DMS53 treated with DMSO at 0.1 percent for 48 hours (cell line): ENCODE measurements at regions not wholly inside any gene's neighbourhood (a gene's known extent, or its start where the extent isn't known, plus 50 kb on each side); places are given as distances from the start of the nearest gene placed in this dataset.
"Not testable (repeated sequence)": the region's sequence is repeated elsewhere in the genome, so short reads cannot be mapped to it uniquely, and the experiment has no call there.

Experiments
- DNase-seq: peaks from one replicate; lab custom pipeline; 2025; ENCODE audit not compliant: unreplicated experiment; lab: John Stamatoyannopoulos, UW

DNA sequence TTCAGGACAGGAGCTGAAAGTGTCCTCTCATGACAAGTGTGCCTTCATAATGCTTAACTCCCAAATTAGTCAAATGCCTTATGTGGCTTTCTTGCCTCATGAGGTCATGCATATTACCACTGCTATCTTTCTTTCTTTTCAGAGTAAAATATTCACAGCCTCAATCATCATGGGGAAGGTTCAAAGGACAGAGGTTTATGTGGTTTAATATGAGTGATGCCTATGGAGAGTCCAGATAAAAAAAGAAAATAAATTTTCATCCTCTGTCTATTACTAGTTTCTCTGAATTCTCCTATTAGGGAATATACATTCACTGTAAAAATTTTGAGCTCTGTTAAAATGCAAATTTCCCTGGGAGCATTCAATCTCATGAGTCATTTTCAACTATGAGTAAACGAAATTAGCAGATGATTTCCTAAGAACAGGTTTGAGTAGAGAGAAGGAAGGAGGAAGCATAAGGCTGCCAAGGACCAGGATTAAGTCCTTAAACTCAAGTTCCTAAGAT lies 396.9 kb upstream of the ADGRB3 start:
- DNase-seq: peak; percentile 19

DNA sequence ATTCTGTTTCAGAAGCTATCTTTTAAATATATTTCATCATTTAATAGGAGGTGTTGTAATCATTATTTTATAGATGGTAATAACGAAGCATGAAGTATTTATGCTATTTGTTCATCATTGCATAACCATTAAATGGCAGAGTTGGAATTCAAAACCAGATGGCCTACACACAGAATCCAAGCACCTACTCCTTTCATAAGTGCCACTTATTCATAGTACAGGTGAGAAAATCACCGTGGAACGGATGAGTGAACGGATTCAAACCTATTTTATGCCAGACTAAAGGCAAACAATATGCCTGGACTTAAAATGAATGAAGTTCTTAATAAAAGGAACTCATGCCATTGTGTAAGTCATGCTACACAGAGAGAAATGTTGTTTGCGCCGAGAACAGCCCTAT lies 397.9 kb upstream of the ADGRB3 start:
- DNase-seq: peak; percentile 17

DNA sequence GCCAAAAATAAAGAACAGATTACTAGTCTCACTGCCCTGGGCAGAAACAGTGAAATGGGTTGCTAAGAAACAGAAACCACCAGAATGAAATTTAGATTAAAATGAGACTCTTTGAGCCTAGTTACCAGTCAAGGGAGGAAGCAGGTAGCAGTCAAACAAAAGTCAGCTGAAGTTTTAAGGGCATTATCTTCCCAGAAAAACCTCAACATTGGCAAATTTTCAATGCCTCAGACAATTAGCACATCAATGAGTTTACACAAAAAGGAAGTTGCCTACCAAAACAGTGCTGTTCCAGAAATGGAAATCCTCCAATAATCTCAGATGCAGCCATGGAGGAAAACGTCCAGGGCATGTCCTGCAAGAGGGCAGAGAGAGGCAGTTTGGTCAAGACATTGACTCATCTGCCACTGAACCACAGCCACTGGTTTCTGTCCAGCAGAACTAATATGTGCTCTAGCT lies 399.7 kb upstream of the ADGRB3 start:
- DNase-seq: no peak

DNA sequence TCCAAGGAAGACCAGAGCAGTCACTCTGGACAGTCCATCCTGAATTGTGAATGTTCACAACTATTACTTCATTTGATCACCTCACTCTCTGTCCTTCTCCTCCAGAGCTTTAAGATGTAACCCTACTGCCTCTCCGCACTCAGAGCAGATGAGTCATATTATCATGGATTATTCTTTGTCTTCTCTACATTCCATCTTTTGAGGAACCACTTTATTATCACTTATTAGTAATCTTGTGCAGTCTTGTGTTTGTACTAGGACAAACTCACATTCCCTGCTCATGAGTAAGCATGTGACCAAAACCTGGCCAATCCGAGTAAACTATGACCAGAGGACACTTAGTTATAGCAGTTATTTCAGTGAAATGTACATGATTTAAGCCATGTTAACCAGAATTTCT lies 401.5 kb upstream of the ADGRB3 start:
- DNase-seq: no peak

DNA sequence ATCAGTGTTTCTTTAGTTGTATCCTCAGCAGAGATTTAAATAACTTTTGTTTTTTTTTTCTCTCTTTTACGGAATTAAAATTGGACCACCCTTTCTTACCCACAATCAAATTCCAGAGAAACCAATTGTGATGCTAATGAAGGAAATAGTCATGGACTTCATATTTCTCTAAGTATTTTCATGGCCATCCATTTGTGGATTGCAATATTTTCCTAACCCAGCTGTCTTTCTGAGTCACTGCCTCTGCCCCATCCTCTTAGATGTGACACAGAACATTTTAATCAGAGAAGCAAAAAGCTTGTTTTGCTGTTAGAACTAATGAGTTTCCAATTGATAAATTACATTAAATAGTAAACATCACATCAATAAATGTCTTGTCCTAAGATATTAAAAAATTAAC lies 405.5 kb upstream of the ADGRB3 start:
- no peak for DNase-seq

DNA sequence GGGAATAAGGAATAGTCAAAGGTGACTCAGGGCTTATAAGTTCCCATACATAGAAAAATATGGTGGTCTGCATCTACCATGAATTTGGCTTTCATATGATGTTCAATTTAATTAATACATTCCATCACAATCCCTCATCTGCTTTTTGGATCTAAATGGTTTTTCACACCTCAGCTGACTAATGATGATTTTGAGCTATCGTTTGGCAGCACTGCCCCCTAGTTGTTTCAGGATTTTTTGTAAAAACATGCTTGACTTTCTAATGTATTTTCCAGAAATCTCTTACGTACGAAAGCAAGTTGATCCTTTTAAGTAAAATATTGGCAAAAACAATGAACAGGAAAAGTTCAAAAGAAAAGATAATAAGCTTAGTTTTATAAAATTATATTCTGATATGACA lies 408.6 kb upstream of the ADGRB3 start:
- peak; percentile 19 for DNase-seq

DNA sequence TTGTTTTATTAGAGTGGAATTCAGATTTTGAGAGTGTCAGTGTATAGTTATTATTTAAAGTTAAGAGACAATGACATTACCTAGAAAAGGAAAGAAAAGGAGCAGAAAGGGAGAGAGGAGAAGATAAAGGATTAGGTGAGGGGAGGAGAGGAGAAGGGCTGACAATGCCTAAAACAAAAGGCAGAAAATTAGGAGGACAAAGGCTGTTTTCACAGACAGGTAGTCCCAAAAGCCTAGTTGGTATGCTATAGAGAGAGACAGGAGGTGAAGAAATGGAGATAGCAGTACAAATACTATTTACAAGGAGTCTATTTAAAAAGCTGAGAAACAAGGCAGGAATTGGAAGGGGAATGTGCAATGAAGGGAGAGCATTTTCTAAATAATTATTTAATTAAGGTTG lies 409.4 kb upstream of the ADGRB3 start:
- no peak for DNase-seq

DNA sequence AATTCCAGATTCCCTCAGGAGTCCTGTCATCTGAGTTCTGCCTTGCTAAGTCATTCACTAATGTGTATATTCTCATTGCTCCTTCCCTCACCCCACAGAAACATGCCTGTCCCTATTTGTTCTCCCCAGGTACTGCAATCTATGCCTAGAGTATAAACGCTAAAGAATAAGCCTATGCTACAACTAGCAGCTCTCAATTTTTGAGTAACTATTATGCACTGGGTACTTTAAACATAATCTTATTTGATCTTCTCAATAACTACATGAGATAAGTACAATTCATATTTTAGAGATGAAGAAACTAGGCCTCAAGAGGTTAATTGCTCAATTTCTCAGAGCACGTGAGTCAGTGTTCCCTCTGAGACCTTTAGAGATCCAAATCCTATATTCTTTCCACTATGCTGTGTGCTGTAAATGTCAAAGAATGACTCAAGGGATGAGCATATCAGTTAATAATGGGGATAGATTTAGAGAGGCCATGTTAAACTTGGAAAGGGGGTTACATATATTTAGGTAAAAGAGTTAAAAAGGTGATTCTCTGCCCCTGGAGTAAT lies 423.8 kb upstream of the ADGRB3 start:
- DNase-seq: no peak

DNA sequence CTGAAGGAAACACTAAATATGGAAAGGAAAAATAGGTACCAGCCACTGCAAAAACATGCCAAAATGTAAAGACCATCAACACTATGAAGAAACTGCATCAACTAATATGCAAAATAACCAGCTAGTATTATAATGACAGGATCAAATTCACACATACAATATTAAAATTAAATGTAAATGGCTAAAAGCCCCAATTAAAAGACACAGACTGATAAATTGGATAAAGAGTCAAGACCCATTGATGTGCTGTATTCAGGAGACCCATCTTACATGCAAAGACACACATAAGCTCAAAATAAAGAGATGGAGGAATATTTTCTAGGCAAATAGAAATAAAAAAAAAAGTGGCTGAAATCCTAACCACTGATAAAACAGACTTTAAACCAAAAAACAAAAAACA lies 427.5 kb upstream of the ADGRB3 start:
- DNase-seq: not testable (repeated sequence)

DNA sequence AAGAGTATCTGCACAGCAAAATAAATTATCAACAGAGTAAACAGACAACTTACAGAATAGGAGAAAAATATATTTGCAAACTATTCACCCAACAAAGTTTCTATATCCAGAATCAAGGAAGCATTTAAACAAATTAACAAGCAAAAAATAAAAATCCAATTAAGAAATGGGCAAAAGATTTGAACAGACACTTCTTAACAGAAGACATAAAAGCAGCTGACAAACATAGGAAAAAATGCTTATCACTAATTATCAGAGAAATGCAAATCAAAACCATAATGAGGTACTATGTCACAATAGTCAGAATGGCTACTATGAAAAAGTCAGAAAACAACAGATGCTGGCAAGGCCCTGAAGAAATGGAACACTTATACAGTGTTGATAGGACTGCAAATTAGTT lies 434.2 kb upstream of the ADGRB3 start:
- DNase-seq: no peak

DNA sequence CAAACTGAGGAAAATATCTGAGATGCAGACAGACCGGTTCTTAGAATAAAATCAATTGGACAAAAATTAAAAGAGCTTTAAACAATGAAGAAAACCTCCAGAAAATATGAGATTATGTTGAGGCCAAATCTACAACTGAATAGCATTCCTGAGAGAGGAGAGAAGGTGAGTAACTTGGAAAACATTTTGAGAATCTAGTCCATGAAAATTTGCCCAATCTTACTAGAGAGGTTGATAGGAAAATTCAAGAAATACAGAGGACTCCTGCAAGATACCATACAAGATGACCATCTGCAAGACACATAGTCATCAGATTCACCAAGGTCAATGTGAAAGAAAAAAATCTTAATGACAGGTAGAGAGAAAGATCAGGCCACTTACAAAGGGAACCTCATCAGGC lies 437.7 kb upstream of the ADGRB3 start:
- no peak for DNase-seq

DNA sequence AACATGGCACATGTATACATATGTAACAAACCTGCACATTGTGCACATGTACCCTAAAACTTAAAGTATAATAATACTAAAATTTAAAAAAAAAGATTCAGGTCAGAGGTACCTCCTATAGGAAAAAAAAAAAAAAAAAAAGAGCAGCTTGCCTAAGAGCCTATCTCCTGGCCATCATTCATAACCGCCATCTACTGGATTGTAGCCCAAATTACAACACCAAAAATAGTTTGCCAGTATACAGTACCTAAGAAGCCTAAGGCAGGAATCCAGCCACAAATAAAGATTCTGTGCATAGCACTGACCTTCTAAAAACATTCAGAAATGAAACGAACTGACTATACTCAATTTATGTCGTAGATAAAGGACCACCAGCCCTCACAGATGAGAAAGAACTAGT lies 438.4 kb upstream of the ADGRB3 start:
- DNase-seq: peak; percentile 41

DNA sequence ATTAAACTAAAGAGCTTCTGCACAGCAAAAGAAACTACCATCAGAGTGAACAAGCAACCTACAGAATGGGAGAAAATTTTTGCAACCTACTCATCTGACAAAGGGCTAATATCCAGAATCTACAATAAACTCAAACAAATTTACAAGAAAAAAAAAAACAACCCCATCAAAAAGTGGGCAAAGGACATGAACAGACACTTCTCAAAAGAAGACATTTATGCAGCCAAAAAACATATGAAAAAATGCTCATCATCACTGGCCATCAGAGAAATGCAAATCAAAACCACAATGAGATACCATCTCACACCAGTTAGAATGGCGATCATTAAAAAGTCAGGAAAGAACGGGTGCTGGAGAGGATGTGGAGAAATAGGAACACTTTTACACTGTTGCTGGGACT lies 439.3 kb upstream of the ADGRB3 start:
- not testable (repeated sequence) for DNase-seq

DNA sequence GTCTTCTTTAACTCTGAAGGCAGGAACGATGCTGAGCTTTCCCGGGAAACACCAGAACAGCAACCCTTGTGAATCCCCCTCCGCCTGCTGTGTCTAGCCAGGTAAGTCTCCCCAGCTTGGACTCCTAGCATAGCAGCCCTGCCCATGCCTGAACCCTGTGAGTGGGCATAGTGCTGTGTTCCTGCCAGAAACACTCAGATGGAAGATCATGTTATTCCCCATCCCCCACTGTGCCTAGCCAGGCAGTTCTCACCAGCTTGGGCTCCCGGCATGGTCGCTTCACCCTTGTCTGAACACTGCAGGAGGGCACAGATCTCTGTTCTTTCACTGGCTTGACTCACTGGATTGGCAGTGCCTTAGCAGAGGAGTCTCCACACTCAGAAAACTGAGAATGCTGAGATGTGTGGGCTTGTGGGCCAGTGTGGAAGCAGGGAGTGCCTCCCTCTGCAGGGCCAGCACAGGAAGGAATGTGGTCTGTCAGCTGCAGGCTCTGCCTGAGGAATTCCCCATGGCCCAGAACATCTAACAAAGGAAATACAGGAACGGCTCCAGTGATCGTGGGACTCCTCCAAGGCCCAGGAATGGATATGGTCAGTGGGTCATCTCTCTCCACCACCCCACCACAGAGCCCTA lies 440.1 kb upstream of the ADGRB3 start:
- no peak for DNase-seq

DNA sequence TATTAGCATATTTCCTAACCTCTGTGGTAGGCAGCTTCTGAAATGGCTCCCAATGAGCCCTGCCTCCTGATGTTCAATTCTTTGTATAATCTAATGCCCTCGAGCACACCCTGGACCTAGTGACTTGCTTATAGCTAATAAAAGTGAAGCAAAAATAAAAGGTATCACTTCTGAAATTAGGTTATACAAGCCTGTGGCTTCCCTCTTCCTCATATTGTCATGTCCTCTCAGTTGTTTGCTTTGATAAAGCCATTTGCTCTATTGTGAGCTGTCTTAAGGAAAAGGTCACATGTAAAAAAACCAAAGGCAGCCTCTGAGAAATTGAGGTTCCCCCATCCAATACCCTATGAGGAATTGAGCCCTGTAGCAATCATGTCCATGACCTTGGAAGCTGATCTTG lies 442.1 kb upstream of the ADGRB3 start:
- DNase-seq: no peak

DNA sequence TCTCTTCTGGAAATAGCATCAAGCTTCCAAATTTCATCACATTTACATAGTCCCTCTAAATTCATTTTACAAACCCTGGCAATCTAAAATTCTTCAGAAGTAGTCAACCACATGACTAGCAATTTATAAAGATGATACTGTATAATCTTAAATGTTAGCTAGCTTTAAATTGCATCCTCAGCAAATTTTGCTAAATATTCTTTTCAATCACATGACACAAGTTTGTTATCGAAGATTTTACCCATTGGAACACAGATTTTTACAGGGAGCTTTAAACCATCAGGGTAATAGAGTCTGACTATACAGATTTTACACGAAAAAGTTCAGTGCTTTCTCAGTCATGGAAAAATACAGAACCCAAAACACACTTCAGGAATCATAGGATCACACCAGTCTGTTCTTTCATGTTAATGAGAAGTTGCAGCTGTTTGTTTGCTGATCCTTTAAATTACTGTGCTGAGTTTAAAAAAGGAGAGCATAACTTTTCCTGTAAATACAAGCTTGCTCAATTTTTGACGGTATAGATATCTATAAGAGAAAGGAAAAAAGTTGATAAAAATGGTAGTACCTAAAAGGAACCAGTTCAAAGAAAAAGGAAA lies 445.8 kb upstream of the ADGRB3 start:
- no peak for DNase-seq

DNA sequence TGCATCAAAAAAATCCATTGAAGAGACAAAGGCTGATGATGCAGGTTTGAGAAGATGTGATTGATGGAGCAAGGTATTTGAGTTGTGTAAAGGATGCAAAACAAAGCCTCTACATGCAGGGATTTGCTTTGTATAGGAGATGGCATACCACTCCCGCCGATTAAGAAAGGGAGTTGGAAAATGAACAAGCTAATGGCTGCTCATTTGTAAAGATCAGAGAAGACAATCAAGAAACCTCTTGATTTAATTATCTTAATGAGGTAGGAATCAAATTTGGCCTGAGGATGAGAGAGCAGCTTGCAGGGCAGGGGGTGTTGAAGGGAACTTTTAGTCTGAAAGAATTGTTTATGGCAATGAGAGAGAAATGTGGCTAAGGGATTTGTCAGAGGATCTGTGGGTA lies 448.2 kb upstream of the ADGRB3 start:
- DNase-seq: no peak

DNA sequence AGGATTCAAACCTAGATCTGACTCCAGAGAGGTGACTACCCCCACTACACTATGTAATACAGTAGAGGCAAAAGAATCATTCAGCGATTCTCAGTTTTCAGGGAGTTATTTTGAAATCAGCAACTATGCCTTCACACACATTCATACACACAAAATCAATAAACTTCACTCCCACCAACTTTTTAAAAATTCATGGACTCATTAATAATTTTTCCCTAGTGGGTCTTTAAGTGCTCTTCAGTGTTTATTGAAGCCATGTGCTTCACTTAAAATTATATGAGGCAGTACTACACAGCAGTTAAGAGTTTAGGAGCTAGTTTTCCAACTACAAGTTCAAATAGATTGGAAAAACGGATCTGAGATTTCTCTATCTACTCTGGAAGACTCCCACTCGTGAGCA lies 452.7 kb upstream of the ADGRB3 start:
- DNase-seq: no peak

DNA sequence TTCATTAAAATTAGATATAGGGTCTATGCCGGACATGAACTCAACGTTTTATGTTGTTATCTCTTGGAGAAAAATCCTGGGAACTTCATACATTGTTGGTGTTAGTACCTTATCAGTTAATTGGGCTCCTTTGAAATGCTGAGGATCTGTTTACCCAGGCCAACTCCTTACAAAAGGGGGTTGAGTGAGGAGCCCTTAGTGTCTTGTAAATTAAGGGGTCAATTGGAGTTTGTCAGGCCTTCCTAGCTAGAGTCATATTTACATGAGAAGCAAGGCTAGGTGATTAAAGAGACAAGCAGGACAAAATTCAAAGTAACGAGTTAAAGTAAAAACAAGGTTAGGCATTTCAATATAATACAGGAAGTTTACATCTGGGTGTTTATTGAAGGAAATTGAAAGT lies 454.1 kb upstream of the ADGRB3 start:
- not testable (repeated sequence) for DNase-seq

DNA sequence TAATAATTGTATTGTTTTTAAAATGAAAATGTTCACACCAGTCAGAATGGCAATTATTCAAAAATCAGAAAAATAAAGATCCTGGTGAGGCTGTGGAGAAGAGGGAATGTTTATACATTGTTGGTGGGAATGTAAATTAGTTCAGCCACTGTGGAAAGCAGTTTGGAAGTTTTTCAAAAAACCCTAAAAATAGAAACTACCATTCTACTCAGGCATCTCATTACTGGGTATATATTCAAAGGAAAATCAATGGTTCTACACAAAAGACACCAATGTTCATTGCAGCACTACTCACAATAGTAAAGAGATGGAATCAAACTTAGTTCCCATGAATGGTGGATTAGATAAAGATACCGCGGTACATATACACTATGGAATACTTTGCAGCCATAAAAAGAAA lies 461.5 kb upstream of the ADGRB3 start:
- no peak for DNase-seq

DNA sequence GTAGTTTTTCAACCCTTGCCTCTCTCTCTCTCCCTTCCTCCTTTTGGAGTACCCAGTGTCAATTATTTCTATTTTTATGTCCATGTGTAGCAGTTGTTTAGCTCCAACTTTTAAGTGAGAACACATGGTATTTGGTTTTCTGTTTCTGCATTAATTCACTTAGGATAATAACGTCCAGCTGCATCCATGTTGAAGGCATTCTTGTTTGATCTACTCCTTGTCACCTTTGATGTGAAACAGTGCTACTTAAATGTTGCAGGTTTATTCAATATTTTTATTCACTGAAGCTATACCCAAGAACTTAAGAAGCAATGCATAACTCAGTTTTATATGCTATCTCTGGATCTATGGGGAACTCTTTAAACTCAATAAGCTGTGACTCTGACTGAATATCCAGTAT lies 465.2 kb upstream of the ADGRB3 start:
- no peak for DNase-seq

DNA sequence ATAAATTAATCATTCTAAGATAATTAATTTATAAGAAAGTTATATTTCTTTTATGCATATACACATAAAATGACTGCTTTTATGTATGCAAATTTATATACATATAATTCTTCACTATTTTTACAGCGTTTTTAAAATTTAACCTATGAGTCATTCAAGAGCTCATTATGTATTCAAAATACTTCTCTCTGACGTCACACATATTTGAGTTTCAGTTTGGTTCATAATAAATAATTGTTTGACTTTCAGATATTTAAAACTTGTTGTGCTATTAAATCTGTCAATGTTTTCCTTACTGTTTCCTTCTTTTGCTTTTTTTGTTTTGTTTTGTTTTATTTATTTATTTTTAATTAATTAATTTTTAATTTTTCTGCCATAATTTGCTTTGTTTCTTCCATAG lies 467.5 kb upstream of the ADGRB3 start:
- no peak for DNase-seq

DNA sequence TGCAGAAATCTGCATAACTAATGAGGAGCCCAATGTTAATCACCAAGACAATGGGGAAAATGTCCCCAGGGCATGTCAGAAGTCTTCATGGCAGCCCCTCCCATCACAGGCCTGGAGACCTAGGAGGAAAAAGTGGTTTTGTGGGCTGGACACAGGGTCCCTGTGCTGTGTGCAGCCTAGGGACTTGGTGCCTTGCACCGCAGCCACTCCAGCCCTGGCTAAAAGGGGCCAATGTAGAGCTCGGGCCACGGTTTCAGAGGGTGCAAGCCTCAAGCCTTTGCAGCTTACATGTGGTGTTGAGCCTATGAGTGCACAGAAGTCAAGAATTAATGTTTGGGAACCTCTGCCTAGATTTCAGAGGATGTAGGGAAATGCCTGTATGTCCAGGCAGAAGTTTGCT lies 474.3 kb upstream of the ADGRB3 start:
- not testable (repeated sequence) for DNase-seq
